B cell (primary cell): ENCODE measurements at regions not wholly inside any gene's neighbourhood (a gene's known extent, or its start where the extent isn't known, plus 50 kb on each side); places are given as distances from the start of the nearest gene placed in this dataset.

Experiments used
- ATAC-seq: fragments of 200-7000 bp; cut with Tn5 transposase; one replicate; pipeline ENCODE4 v1.10.0; 2021; ENCODE audit warnings: low read depth, mild to moderate bottlenecking, moderate number of reproducible peaks, moderate library complexity
- CTCF ChIA-PET: fragments of 350-600 bp; sonication (Branson Sonifier 250); formaldehyde crosslinking; loops from one replicate; lab custom pipeline; 2021; ENCODE audit warnings: antibody characterized with exemption, inconsistent platforms; lab: Charles Lee
- POLR2A ChIA-PET: fragments of 350-600 bp; sonication (Branson Sonifier 250); formaldehyde crosslinking; loops from one replicate; lab custom pipeline; 2021; ENCODE audit warnings: antibody characterized with exemption; lab: Charles Lee
- DNase-seq: peaks from one replicate; pipeline ENCODE4 v3.0.0; 2013
- H2AFZ ChIP-seq: 2 replicates; pipeline ENCODE4 v1.6.1; 2012; ENCODE audit warnings: mild to moderate bottlenecking, low read depth, low read length; ENCODE audit not compliant: insufficient read depth, poor library complexity, severe bottlenecking
- H3K27ac ChIP-seq, 2 donors: 1 replicate in 1 of 2; 2 replicates in 1 of 2; pipeline ENCODE4 v1.5.1; 2012 to 2013; ENCODE audit warnings: low read length in 2 of 2, mild to moderate bottlenecking in 2 of 2, moderate library complexity in 1 of 2
- H3K27me3 ChIP-seq, 4 experiments: fragments of 200-600 bp in 1 of 4; sonication (generic) in 1 of 4; replicated peaks in 1 of 4; 1 replicate in 2 of 4; 2 replicates in 2 of 4; pipeline versions ENCODE4 v1.6.1 to v1.7.0; 2013 to 2016; ENCODE audit warnings: low read length in 3 of 4, mild to moderate bottlenecking in 2 of 4, mixed read lengths in 1 of 4, moderate library complexity in 1 of 4; ENCODE audit not compliant: insufficient read depth in 4 of 4, control insufficient read depth in 3 of 4; ENCODE audit errors: control extremely low read depth in 1 of 4
- H3K36me3 ChIP-seq, 2 experiments: replicated peaks in 1 of 2; 1 replicate in 1 of 2; 2 replicates in 1 of 2; pipeline versions ENCODE4 v1.6.1 to v1.7.1; 2013; ENCODE audit warnings: low read length in 1 of 2; ENCODE audit not compliant: insufficient read depth in 2 of 2, control insufficient read depth in 1 of 2; ENCODE audit errors: control extremely low read depth in 1 of 2, extremely low read depth in 1 of 2
- H3K4me1 ChIP-seq, 2 donors: fragments of 200-600 bp in 1 of 2; sonication (generic) in 1 of 2; 1 replicate in 1 of 2; 2 replicates in 1 of 2; pipeline versions ENCODE4 v1.5.1 to v1.6.1; 2013 to 2017; ENCODE audit warnings: low read length in 2 of 2; ENCODE audit not compliant: control insufficient read depth in 2 of 2, insufficient read depth in 2 of 2
- H3K4me2 ChIP-seq: replicated peaks from 2 replicates; pipeline ENCODE3; 2012; ENCODE audit warnings: mild to moderate bottlenecking, low read depth, low read length; ENCODE audit not compliant: poor library complexity, severe bottlenecking
- H3K4me3 ChIP-seq, 5 experiments: fragments of 200-600 bp in 1 of 5; sonication (generic) in 1 of 5; 1 replicate in 3 of 5; 2 replicates in 2 of 5; pipeline versions ENCODE4 v1.5.1 to v1.7.0; 2011 to 2016; ENCODE audit warnings: low read length in 4 of 5, mild to moderate bottlenecking in 4 of 5, low read depth in 2 of 5, control low read depth in 1 of 5, moderate library complexity in 1 of 5; ENCODE audit not compliant: insufficient read depth in 1 of 5; ENCODE audit errors: control extremely low read depth in 1 of 5, extremely low read depth in 1 of 5
- H3K79me2 ChIP-seq: fragments of 200-600 bp; sonication (generic); one replicate; pipeline ENCODE4 v1.6.0; 2016; ENCODE audit warnings: low read length; ENCODE audit not compliant: control insufficient read depth, insufficient read depth
- H3K9ac ChIP-seq: fragments of 200-600 bp; sonication (generic); 2 replicates; pipeline ENCODE4 v1.6.1; 2017; ENCODE audit warnings: mild to moderate bottlenecking, low read length, moderate library complexity
- H3K9me3 ChIP-seq, 3 donors: one replicate each; pipeline versions ENCODE4 v1.6.1 to v1.7.1; 2013; ENCODE audit warnings: low read length in 2 of 3; ENCODE audit not compliant: control insufficient read depth in 2 of 3, insufficient read depth in 1 of 3; ENCODE audit errors: control extremely low read depth in 1 of 3
- H4K20me1 ChIP-seq: 2 replicates; pipeline ENCODE4 v1.6.0; 2012; ENCODE audit warnings: mild to moderate bottlenecking, low read length; ENCODE audit not compliant: insufficient read depth, control insufficient read depth, poor library complexity, severe bottlenecking
- H3K27ac Mint-ChIP-seq: one replicate; pipeline ENCODE4 v1.8.0; 2021; ENCODE audit warnings: mixed read lengths
- H3K27me3 Mint-ChIP-seq: one replicate; pipeline ENCODE4 v1.8.0; 2021; ENCODE audit warnings: mixed read lengths
- H3K4me1 Mint-ChIP-seq: one replicate; pipeline ENCODE4 v1.8.0; 2021; ENCODE audit warnings: mixed read lengths
- H3K4me3 Mint-ChIP-seq: one replicate; pipeline ENCODE4 v1.8.0; 2021; ENCODE audit warnings: mixed read lengths
- H3K9me3 Mint-ChIP-seq: one replicate; pipeline ENCODE4 v1.8.0; 2022; ENCODE audit warnings: mixed read lengths; ENCODE audit not compliant: insufficient read depth
- CTCF ChIP-seq: fragments of 200-600 bp; IDR thresholded peaks from one replicate; pipeline ENCODE4 v1.8.0; 2022; ENCODE audit warnings: antibody characterized with exemption, mild to moderate bottlenecking
- EZH2 ChIP-seq: IDR thresholded peaks from 2 replicates; pipeline ENCODE4 v1.6.1; 2012; ENCODE audit warnings: borderline replicate concordance, low read depth, mild to moderate bottlenecking, moderate library complexity, low read length; ENCODE audit not compliant: insufficient read depth, poor library complexity, severe bottlenecking
- WGBS: methylation state at CpG from one replicate; pipeline ENCODE4 v1.1.5; 2013; ENCODE audit warnings: missing lambda C conversion rate; ENCODE audit not compliant: insufficient coverage; 5-methylcytosine and 5-hydroxymethylcytosine counted together
- intact Hi-C: fragments of 100-400 bp; cut with micrococcal nuclease; formaldehyde crosslinking; loops from one replicate; pipeline ENCODE4 v1.10.0; 2022

DNA sequence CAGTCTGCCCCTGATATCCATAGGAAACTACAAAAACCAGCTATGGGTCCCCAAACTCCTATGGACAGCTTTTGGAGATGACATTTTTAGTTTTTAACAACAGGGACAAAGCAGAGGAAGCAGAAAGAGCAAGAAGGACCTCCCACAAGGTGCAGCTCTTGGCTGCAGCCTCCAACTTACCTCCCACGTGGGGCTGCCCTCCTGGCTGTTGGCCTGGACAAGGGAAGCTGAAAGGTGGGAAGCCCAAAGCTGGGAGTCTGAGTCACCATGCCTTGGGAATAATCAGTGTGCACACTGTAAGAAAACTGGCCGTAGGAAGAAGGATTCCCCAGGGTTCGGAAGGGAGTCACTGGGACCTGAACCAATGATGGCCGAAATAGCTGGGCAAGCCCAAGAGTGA lies 51.8 kb upstream of the PAX1 start:
- no peak for ATAC-seq
- no peak for DNase-seq
- TF ChIP-seq EZH2 (no peak), CTCF (no peak)
- intact Hi-C loops = no loop called here
- Histone ChIP-seq H3K9me3 (peaks cover 0 to 3% (median 0%) of the 10 kb centered on the region in 3 donors), H3K9ac (no peak overlapping the region), H4K20me1 (no peaks in the 10 kb centered on the region), H3K79me2 (no peaks in the 10 kb centered on the region), H2AFZ (no peak overlapping the region), H3K4me2 (no peak overlapping the region), H3K4me3 (no peak overlapping the region), H3K36me3 (no peaks in the 10 kb centered on the region), H3K4me1 (no peaks in the 10 kb centered on the region), H3K27ac (no peak overlapping the region), H3K27me3 (no peaks in the 10 kb centered on the region)
- Mint-ChIP-seq H3K4me1 (no peaks in the 10 kb centered on the region), H3K4me3 (no peak overlapping the region), H3K27ac (no peak overlapping the region), H3K9me3 (no peaks in the 10 kb centered on the region), H3K27me3 (peaks cover 13% of the 10 kb centered on the region)
- POLR2A ChIA-PET = no interaction called here
- CTCF ChIA-PET = no interaction called here
- 85% methylated on average over 4 of the region's 4 CpGs for WGBS

- POLR2A ChIA-PET = no interaction called here
- peaks cover 9% of the 10 kb centered on the region for H3K27me3 Mint-ChIP-seq
- Histone ChIP-seq H3K27me3 (peaks cover 0 to 3% (median 0%) of the 10 kb centered on the region in 4 experiments), H3K4me1 (no peaks in the 10 kb centered on the region), H3K4me3 (no peak overlapping the region), H4K20me1 (no peaks in the 10 kb centered on the region), H3K36me3 (no peaks in the 10 kb centered on the region), H3K27ac (no peak overlapping the region), H3K79me2 (no peaks in the 10 kb centered on the region), H3K9me3 (peaks cover 0 to 5% (median 4%) of the 10 kb centered on the region in 3 donors), H3K9ac (no peak overlapping the region), H3K4me2 (no peak overlapping the region), H2AFZ (no peak overlapping the region)
- CTCF ChIA-PET = no interaction called here
- H3K4me3 Mint-ChIP-seq = no peak overlapping the region
- DNase-seq (no peak), ATAC-seq (no peak)
- H3K9me3 Mint-ChIP-seq = peaks cover 7% of the 10 kb centered on the region
- H3K4me1 Mint-ChIP-seq = no peaks in the 10 kb centered on the region
- intact Hi-C loops = no loop called here
- 94% methylated on average over 6 of the region's 6 CpGs for WGBS
- no peak overlapping the region for H3K27ac Mint-ChIP-seq
- TF ChIP-seq CTCF = no peak
- no peak for TF ChIP-seq EZH2
Measured at GRCh38 chr20:21643417-21643816, 62.0 kb upstream of the PAX1 start.
